Activated B cell treated with CpG ODN at 0.5 μM for 24 hours (primary cell): ENCODE measurements at regions not wholly inside any gene's neighbourhood (a gene's known extent, or its start where the extent isn't known, plus 50 kb on each side); places are given as distances from the start of the nearest gene placed in this dataset.

ENCODE experiments used
- ATAC-seq: fragments of 200-7000 bp; cut with Tn5 transposase; one replicate; pipeline ENCODE4 v1.10.0; 2021; ENCODE audit warnings: low read depth, mild to moderate bottlenecking, moderate library complexity
- CTCF ChIA-PET: fragments of 350-600 bp; sonication (Branson Sonifier 250); formaldehyde crosslinking; loops from one replicate; lab custom pipeline; 2021; ENCODE audit warnings: antibody characterized with exemption; lab: Charles Lee
- POLR2A ChIA-PET: fragments of 350-600 bp; sonication (Branson Sonifier 250); formaldehyde crosslinking; loops from one replicate; lab custom pipeline; 2021; ENCODE audit warnings: antibody characterized with exemption; lab: Charles Lee
- DNase-seq: peaks from one replicate; pipeline ENCODE4 v3.0.0; 2022
- H3K27ac Mint-ChIP-seq: one replicate; pipeline ENCODE4 v1.8.0; 2020; ENCODE audit warnings: mixed read lengths
- H3K27me3 Mint-ChIP-seq: one replicate; pipeline ENCODE4 v1.8.0; 2021; ENCODE audit warnings: mixed read lengths
- H3K36me3 Mint-ChIP-seq: one replicate; pipeline ENCODE4 v1.8.0; 2021; ENCODE audit warnings: low read depth, mixed read lengths
- H3K4me1 Mint-ChIP-seq: one replicate; pipeline ENCODE4 v1.8.0; 2021; ENCODE audit warnings: mixed read lengths
- H3K4me3 Mint-ChIP-seq: one replicate; pipeline ENCODE4 v1.8.0; 2020; ENCODE audit warnings: mild to moderate bottlenecking, mixed read lengths
- H3K9me3 Mint-ChIP-seq: one replicate; pipeline ENCODE4 v1.8.0; 2020; ENCODE audit warnings: mixed read lengths
- intact Hi-C: fragments of 100-400 bp; cut with micrococcal nuclease; formaldehyde crosslinking; loops from one replicate; pipeline ENCODE4 v1.15.1; 2024
- TF ChIP-seq, protein P1 (sequence below): fragments of 200-600 bp; IDR thresholded peaks from one replicate; pipeline ENCODE4 v1.8.0; 2022; ENCODE audit warnings: antibody characterized with exemption, mild to moderate bottlenecking

DNA sequence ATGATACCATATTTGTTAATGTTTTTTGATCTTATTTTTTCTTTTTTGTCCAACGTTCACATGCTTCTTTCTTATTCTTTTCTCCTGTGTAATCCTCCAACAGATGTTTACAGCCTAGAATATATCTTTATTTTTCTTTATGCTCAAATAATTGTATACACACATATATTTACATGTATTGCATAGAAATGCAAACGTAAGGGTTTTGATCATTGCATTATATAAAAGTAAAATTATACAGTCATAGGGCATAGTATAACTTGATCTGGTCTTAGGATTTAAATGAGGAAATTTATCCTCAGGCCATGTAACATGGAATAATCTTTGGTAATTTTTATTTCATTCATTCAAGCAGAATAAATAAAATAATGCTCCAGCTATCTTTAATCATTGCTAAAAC, 84.9 kb upstream of the EEF1E1 start:
- ATAC-seq (no peak), DNase-seq (no peak)
- intact Hi-C loops = no loop called here
- Mint-ChIP-seq H3K4me3 (no peak overlapping the region), H3K27me3 (peaks cover 4% of the 10 kb centered on the region), H3K9me3 (peaks cover 3% of the 10 kb centered on the region), H3K27ac (no peak overlapping the region), H3K4me1 (no peaks in the 10 kb centered on the region), H3K36me3 (no peaks in the 10 kb centered on the region)
- ChIA-PET POLR2A (no interaction called here), CTCF (no interaction called here)
- TF ChIP-seq, protein P1, sequence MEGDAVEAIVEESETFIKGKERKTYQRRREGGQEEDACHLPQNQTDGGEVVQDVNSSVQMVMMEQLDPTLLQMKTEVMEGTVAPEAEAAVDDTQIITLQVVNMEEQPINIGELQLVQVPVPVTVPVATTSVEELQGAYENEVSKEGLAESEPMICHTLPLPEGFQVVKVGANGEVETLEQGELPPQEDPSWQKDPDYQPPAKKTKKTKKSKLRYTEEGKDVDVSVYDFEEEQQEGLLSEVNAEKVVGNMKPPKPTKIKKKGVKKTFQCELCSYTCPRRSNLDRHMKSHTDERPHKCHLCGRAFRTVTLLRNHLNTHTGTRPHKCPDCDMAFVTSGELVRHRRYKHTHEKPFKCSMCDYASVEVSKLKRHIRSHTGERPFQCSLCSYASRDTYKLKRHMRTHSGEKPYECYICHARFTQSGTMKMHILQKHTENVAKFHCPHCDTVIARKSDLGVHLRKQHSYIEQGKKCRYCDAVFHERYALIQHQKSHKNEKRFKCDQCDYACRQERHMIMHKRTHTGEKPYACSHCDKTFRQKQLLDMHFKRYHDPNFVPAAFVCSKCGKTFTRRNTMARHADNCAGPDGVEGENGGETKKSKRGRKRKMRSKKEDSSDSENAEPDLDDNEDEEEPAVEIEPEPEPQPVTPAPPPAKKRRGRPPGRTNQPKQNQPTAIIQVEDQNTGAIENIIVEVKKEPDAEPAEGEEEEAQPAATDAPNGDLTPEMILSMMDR = no peak

DNA sequence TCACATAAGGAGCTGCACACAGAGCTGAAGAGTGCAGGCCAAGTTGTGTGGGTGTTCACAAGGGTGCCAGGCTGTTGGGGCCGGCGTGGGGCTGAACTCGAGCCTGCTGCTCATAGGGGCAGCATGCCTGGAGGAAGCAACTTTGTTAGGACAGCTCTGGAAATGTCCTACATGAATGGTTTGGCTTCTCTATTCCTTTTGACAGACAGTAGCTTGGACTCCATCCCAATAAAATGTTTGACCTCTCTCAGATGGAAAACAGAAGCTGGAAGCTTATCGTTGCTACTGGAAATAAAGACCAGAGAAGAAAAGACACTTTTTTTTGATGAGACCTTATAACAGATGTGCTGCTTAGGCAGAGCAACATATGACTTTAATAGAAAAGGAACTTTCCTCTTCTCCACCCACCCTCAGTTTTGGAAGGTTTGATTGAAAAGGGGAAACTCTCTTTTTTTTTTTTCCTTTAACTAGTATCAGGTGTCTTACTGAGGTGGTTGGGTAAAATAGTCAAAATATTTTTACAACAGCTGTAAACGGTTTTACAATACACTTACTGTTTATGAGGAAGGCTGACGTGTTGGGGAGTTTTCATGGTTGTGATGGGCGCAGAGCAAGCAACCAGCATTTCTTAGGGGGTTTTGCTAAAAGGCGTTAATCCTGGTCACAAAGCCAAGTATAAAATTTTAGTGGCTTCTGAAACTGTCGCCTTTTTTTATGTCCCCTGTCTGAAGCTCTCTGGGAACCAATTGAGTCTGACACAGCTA, 80.7 kb upstream of the EEF1E1 start:
- no peak for ATAC-seq
- intact Hi-C loops = no loop called here
- Mint-ChIP-seq H3K27me3 (peaks cover 3% of the 10 kb centered on the region), H3K9me3 (peaks cover 3% of the 10 kb centered on the region), H3K27ac (no peak overlapping the region), H3K4me3 (no peak overlapping the region), H3K4me1 (no peaks in the 10 kb centered on the region), H3K36me3 (no peaks in the 10 kb centered on the region)
- DNase-seq = no peak
- TF ChIP-seq, protein P1 = no peak
- ChIA-PET POLR2A (no interaction called here), CTCF (no interaction called here)

- Mint-ChIP-seq H3K36me3 (no peaks in the 10 kb centered on the region), H3K4me1 (no peaks in the 10 kb centered on the region), H3K27ac (no peak overlapping the region), H3K27me3 (peaks cover 3% of the 10 kb centered on the region), H3K9me3 (peaks cover 3% of the 10 kb centered on the region), H3K4me3 (no peak overlapping the region)
- intact Hi-C loops = no loop called here
- TF ChIP-seq, protein P1 = no peak
- no peak for DNase-seq
- ATAC-seq = no peak
- ChIA-PET POLR2A (no interaction called here), CTCF (no interaction called here)
Measured at GRCh38 chr6:8181951-8182845, 79.8 kb upstream of the EEF1E1 start.

DNA sequence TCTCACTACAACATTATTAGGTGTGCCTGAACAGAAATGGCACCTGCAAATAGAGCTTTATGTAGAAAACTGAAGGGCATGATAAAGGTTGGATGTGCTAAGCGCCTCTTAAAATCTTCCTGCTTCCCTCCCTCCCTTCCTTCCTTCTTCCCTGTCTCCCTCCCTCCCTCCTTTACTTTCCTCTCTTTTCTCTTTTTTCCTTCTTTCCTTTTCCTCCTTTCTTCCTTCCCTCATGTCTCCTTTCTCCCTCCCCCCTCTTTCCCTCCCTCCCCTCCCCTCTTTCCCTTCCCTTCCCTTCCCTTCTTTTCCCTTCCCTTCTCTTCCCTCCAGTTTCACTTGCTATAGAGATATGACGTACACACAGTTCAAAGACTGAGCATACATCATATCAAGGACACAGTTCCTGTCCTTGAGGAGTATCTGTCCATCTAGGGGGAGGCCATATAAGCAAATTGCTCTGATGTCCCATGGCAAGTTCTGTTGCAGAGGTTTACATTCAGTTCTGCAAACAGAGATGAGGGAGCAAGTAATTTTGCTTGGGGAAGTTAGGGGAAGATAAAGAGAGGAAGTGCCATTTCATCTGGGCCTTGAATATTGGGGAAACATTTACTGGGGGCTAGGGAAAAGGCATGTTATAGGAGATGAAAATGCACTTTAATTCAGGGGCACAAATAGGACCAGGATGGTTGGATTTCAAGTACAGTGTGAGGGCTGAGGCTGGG, 79.0 kb upstream of the EEF1E1 start:
- ATAC-seq (no peak), DNase-seq (no peak)
- peaks cover 3% of the 10 kb centered on the region for H3K9me3 Mint-ChIP-seq
- H3K27ac Mint-ChIP-seq = no peak overlapping the region
- intact Hi-C loops = no loop called here
- TF ChIP-seq, protein P1 = no peak
- no peaks in the 10 kb centered on the region for H3K36me3 Mint-ChIP-seq
- H3K4me3 Mint-ChIP-seq = no peak overlapping the region
- CTCF ChIA-PET = no interaction called here
- POLR2A ChIA-PET = no interaction called here
- no peaks in the 10 kb centered on the region for H3K4me1 Mint-ChIP-seq
- peaks cover 3% of the 10 kb centered on the region for H3K27me3 Mint-ChIP-seq
